T-helper 2 cell (primary cell): ENCODE measurements at regions not wholly inside any gene's neighbourhood (a gene's known extent, or its start where the extent isn't known, plus 50 kb on each side); places are given as distances from the start of the nearest gene placed in this dataset.
"Not testable (repeated sequence)": the region's sequence is repeated elsewhere in the genome, so short reads cannot be mapped to it uniquely, and the experiment has no call there.

Experiments used
- DNase-seq, 5 experiments: peaks; one replicate each; pipeline versions ENCODE4 v3.0.0 to v3.0.0-alpha.2; 2012 to 2022

DNA sequence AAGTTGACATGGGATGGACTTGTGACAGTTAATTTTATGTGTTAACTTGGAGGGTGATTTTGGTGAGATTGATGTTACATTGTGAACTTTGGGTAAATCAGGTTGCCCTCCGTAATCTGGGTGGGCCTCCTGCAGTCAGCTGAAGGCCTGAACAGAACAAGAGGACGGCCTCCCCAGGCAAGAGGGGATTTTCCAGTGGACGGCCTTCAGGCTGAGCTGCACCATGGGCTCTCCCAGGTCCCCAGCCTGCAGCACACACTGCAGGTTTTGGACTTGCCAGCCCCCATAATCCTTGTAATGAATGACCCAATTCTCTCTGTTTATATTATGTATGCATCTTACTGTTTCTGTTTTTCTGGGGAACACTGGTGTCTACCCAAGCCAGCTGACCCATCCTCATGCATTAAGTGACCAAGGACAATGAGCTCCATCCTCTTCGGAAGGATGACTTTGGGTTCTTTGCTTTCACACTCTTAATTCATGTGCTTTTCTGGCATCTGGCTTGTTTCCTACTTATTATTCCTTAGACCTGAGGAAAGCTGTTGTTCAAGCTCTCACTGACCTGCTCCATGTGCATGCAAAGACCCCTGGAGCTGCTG lies 64.2 kb downstream of the DACT2 start:
- no peak for DNase-seq

DNA sequence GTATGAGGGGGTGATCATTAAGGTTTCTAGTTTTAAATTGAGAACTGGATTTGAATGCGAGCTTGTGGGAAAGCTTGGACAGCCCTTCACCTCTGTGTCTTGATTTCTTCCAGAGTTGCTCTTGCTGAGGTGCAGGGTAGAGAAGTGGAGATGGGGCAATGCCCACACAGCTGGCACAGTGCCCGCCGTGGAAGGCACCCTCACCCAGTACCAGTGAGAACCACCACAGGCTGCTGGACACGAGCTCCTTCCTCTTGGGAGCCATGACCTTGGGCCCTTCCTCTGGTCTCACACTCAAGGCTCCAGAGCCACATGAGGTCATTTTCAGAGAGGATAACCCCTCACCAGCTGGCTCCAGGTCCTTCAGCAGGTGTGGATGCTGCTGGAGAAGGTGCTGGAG lies 67.3 kb downstream of the DACT2 start:
- DNase-seq, result no peak

DNA sequence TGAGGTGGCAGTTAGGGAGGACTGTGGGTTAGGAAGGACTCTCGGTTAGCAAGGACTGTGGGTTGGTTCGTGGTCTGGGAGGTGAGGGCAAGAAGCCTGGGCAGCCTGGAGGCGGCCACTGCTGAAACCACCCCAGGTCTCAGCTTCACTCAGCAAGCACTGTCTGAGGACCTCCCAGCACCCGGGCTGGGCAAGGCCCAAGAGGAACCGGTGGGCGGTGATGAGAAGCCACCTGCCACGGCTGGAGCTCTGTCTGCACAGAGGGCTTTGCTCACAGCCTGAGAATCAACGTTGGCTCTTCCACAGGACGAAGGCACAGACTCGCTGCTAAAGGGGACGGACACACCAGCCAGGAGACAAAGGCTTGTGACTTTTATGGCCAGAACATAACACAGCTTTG lies 69.3 kb downstream of the DACT2 start:
- DNase-seq, result no peak

- DNase-seq, result no peak
Measured at GRCh38 chr6:168249746-168250145, 69.8 kb downstream of the DACT2 start.

DNA sequence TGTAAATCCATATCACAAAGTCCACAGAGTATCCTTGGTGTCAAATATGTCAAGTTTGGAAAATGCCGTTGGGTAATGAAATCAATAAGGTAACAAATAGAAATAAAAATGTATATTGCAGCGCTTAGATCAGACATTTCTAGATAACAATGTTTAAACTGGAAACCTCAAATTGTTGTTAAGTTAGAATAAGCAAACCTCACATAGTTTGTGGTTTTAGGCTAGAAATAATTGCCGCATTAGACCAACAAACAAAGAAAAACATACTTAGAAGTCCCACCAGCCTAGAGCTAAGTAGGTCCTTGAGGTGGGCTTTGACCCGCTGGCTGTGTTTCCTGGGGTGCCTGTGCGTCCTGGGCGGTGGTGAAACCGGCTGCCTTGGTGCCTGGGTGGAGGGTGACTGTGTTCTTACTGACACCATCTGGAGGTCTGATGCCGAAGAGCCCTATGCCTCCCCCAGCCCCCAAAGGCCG lies 71.4 kb downstream of the DACT2 start:
- no peak for DNase-seq

DNA sequence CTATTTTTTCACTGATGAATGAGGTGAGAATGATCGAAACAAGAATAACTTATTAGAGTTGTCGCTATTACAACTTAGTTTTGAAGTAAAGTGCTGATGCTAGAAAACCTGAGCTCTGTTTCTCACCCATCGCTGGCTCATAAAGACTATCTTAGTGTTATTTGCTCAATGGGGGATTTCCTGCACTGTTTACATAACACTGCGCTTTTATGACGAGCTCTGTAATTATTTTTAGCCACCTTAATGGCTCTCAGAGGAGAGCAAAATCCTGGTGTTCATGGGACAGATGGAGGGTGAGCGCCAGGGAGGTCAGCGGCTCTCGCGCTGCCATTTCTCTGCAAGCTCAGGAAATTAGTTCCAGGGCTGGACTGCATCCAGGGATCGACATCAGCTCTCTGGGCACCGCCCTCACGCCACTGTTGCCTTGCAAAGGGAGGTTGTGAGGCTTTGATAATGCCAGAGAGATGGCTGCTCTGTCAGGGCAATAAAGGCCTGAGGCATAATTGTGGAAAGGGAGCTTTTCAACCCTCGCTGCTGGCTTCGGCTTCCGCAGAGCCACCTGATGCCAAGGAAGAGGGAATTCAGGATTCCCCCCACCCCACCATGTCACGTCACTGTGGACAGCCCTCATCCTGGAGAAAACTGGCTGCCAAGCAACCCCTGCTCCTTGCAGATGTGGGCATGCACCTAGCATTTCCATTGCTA lies 72.0 kb downstream of the DACT2 start:
- no peak for DNase-seq

DNA sequence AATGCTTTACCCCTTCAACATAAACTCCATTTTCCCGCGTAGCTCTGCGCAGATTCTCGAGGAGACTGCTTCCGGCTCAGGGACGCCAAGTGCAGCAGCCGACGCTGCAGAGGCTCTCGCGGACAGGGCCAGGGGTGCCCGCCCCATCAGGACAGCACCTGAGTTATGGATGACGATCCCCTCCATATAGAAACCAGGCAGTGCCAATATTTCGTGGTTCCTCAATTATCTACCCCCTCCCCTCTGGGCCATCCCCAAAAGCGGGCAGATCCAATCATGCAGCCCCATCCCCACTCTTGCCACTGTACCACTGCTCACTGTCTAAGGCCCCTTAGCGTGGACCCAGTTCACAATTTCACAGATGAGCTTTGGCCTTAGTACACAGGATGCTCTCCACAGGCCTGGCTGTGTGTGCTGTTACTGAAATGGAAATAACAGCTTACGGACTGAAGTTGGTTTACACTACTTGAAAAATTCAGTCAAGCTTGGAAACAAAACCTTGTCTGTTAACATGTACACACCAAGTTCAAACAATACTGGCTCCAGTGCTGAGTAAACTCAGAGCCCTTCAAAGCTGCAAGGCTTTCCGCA lies 74.5 kb downstream of the DACT2 start:
- no peak for DNase-seq

- DNase-seq, result no peak
Measured at GRCh38 chr6:168243812-168244376, 75.7 kb downstream of the DACT2 start.

GRCh38 chr6:168242940-168243225 lies 76.7 kb downstream of the DACT2 start:
- no peak for DNase-seq

DNA sequence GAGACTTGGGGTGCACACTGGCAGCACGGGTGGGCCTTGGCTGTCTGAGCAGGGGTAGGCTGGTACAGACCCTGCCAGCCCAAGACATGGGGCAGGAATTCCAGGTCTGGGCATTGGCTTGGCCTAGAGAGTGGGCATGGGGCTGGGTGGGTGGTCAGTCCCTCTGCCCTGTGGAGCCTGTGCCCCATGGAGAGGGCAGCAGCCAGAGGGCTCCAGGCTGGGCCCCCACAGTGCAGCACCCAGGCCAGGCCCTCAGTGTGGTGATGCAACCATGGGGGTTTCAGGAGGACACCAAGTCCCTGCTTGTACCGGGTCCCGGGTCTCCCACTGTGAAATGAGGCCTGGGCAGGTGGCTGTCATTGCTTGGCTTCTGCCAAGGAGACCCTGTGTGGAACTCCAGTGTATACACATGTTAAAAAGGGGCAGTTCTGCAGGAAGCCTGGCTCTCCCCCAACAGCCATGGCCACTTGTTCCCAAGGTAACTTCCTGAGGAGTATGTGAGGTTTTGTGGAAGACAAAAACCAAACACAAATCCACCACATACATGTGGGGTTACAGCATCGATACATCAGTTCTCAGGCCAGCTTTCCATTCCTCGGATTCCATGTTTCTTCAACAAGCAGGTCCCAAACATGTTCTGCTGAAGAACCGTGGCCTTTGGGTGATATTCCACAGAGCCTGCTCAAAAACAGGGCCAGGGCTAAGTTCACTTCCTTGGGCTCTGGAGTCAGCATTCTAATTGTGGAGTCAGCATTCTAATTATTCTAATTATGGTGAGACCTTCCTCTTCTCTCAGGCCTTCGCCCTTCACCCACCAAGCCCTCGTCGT lies 77.3 kb downstream of the DACT2 start:
- DNase-seq, result no peak

- no peak for DNase-seq
Measured at GRCh38 chr6:168240160-168240559, 79.4 kb downstream of the DACT2 start.

DNA sequence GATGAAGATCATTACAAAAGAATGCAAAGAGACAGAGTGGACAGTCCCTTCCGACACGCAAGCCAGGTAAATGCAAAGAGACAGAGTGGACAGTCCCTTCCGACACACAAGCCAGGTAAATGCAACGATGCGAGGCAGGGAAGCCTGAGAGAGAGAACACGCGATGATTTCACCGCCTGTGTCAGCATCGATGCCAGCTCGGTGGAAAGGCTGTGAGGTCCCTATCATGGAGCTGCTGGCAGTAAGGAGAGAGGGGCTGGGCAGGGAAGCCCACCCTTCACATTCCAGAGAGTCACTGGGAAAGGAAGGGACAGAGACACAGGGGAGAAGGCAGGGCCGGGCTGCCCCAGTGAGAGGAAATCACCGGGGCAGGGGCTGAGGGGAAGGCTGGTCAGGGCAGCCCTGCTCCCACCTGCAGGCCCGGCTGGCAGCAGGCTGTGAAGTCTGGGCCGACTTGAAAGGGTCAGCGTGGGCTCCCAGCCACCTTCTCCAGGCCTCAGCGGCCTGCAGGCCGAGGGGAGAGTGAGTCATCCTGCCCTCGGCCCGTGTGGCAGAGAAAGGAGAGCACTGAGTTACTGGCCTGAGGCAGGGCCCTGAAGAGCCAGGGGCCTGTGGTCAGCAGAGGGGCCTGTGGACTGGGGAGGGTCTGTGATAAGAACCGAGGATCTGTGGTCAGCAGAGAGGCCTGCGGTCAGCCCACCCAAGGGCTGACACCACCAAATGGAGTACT lies 80.4 kb downstream of the DACT2 start:
- no peak for DNase-seq

GRCh38 chr6:168238159-168238909 lies 81.2 kb downstream of the DACT2 start:
- peak in 1 of 5 experiments; percentile 58 for DNase-seq

GRCh38 chr6:168233875-168234213 lies 85.7 kb downstream of the DACT2 start:
- not testable (repeated sequence) for DNase-seq

DNA sequence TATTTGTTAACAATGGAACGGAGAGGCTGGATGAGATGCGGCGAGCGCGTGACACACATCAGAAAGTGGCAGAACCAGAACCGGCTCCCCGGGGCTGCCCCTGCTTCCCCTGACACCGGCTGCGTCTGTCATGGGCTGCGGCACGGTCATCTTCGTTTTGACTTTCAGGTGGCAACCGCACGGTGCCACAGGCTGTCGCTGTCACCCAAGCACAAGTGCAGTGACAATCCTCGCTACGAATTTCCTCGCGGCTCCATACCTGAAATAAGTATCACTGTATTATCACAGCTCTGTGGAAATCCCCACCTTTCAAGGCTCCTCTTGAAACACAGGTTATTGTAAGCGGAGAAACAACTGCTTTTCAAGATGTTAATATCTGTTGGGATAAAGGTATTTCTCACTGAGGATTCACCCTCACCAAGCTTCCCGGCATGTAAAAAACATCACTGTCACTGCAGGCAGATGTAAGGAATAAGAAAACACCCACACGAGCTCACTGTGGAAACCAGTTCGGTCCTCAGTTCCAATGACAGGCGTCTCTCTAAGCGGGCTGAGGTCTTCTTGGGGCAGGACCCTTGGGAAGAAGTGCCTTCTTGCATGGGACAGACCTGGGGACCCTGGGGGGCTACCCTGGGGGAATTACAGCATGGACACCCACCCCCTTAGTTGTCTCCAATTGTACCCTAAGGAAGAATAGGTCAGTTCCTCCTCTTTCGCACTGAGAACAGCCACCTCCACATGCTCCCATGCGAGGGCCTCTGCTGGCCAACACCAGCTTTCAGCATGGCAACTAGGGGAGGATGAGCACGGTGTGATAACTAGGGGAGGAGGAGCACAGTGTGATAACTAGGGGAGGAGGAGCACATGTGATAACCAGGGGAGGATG lies 86.3 kb downstream of the DACT2 start:
- no peak for DNase-seq

GRCh38 chr6:168232528-168232927 lies 87.0 kb downstream of the DACT2 start:
- no peak for DNase-seq

DNA sequence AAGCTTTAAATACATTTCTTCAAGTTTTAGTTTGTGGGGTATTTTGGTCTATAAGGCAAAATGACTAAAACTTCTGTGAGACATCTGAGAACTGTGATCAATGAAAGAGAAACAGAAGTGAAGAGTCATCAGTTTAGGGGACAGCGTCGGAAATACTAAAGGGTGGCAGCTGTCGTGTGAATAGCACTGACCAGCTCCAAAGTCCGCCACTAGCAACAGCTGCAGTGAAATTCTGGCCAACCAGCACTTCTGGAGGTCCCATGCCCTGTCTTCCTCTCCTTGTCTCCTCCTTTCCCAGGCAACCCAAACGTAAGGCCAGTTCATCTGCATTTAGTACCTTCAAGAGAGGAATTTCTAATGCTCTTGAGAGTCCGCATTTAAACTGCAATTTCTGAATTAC lies 87.5 kb downstream of the DACT2 start:
- DNase-seq, result no peak

DNA sequence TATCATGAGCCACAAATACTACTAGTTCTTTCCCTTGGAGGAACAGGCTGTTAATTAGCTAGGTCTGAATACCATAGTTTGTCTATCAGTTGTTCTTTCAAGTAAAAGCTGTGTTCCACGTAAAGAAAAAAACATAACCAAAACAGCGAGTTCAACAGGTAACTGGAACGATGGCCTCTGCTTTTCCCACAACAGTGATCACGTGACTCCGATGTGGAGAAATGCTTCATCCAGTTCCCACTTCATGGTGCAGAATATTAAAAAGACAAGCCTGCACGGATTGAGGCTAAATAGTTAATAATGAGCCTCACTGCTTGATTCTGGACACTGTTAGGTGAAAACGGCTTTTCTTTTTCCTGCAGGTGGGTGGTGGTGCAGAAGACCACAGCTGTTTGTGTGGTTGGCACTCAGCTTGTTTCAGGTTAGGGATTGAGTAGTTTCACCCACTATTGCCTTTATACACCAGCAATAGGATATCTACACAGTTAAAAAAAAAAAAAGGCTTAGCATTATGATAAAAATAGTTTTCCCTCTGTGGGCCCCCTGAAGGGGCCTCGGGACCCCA lies 88.1 kb downstream of the DACT2 start:
- no peak for DNase-seq

DNA sequence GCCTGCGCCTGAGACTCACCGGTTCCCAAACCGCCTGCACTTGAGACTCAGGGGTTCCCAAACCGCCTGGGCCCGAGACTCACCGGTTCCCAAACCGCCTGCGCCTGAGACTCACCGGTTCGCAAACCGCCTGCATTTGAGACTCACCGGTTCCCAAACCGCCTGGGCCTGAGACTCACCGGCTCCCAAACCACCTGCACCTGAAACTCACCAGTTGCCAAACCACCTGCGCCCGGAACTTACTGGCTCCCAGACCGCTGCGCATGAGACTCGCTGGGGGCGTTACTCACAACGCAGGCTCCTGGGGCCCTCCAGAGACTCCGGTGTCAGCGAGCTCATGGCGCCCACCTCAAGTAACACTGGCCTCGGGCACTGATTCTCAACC lies 90.2 kb downstream of the DACT2 start:
- DNase-seq, result no peak

GRCh38 chr6:168228676-168229367 lies 90.8 kb downstream of the DACT2 start:
- no peak for DNase-seq
